Liver (tissue), 8 donors: ENCODE measurements at regions not wholly inside any gene's neighbourhood (a gene's known extent, or its start where the extent isn't known, plus 50 kb on each side); places are given as distances from the start of the nearest gene placed in this dataset.
A peak's percentile ranks its signal among the peaks of the same experiment; 100 is the strongest.

Experiments used
- DNase-seq: peaks from one replicate; pipeline ENCODE4 v3.0.0-alpha.2; 2017; ENCODE audit warnings: low spot score
- H3K27ac ChIP-seq, 2 donors: one replicate each; pipeline ENCODE4 v1.7.0; 2013; ENCODE audit warnings: inconsistent platforms in 2 of 2, low read length in 2 of 2, control low read depth in 1 of 2, low read depth in 1 of 2, mild to moderate bottlenecking in 1 of 2
- H3K27me3 ChIP-seq, 4 donors: one replicate each; pipeline versions ENCODE4 v1.6.1 to v1.7.0; 2013; ENCODE audit warnings: low read length in 3 of 4, inconsistent platforms in 1 of 4, mild to moderate bottlenecking in 1 of 4, moderate library complexity in 1 of 4; ENCODE audit not compliant: control insufficient read depth in 4 of 4, insufficient read depth in 4 of 4
- H3K36me3 ChIP-seq, 4 donors: one replicate each; pipeline versions ENCODE4 v1.6.1 to v1.7.0; 2013; ENCODE audit warnings: low read length in 3 of 4, mild to moderate bottlenecking in 3 of 4, low read depth in 1 of 4, moderate library complexity in 1 of 4; ENCODE audit not compliant: control insufficient read depth in 4 of 4, insufficient read depth in 3 of 4
- H3K4me1 ChIP-seq, 4 donors: one replicate each; pipeline versions ENCODE4 v1.6.1 to v1.7.0; 2013; ENCODE audit warnings: low read length in 3 of 4, mild to moderate bottlenecking in 3 of 4, moderate library complexity in 1 of 4; ENCODE audit not compliant: control insufficient read depth in 4 of 4, insufficient read depth in 4 of 4
- H3K4me3 ChIP-seq, 3 donors: one replicate each; pipeline versions ENCODE4 v1.6.1 to v1.7.0; 2013; ENCODE audit warnings: low read length in 3 of 3, control low read depth in 1 of 3, low read depth in 1 of 3, mild to moderate bottlenecking in 1 of 3
- H3K9ac ChIP-seq, 2 donors: one replicate each; pipeline ENCODE4 v1.7.0; 2013; ENCODE audit warnings: low read length in 2 of 2, mild to moderate bottlenecking in 2 of 2, moderate library complexity in 2 of 2, control low read depth in 1 of 2, low read depth in 1 of 2
- H3K9me3 ChIP-seq, 4 donors: one replicate each; pipeline versions ENCODE4 v1.6.1 to v1.7.0; 2013; ENCODE audit warnings: low read length in 3 of 4; ENCODE audit not compliant: control insufficient read depth in 4 of 4
- ATF3 ChIP-seq: IDR thresholded peaks from 2 replicates; pipeline ENCODE4 v1.6.1; 2016; ENCODE audit warnings: antibody characterized with exemption
- CTCF ChIP-seq: fragments of 150-350 bp; IDR thresholded peaks from 2 replicates; pipeline ENCODE4 v1.5.1; 2017; ENCODE audit warnings: improper control_type of control experiment, low read depth, low read length; ENCODE audit not compliant: missing input control
- EGR1 ChIP-seq, 2 donors: IDR thresholded peaks; 2 replicates each; pipeline ENCODE4 v1.6.1; 2016 to 2018; ENCODE audit warnings: antibody characterized with exemption in 2 of 2, low read depth in 2 of 2
- FOXA1 ChIP-seq: IDR thresholded peaks from 2 replicates; pipeline ENCODE4 v1.6.1; 2016; ENCODE audit warnings: antibody characterized with exemption
- FOXA2 ChIP-seq: IDR thresholded peaks from 2 replicates; pipeline ENCODE4 v1.6.1; 2016; ENCODE audit warnings: antibody characterized with exemption
- HNF4G ChIP-seq: IDR thresholded peaks from 2 replicates; pipeline ENCODE4 v1.6.1; 2016; ENCODE audit warnings: antibody characterized with exemption
- JUND ChIP-seq, 2 donors: IDR thresholded peaks; 2 replicates each; pipeline ENCODE4 v1.6.1; 2016; ENCODE audit warnings: antibody characterized with exemption in 2 of 2
- MAX ChIP-seq: IDR thresholded peaks from 2 replicates; pipeline ENCODE4 v1.6.1; 2016; ENCODE audit warnings: antibody characterized with exemption
- NR2F2 ChIP-seq: IDR thresholded peaks from 2 replicates; pipeline ENCODE4 v1.6.1; 2016; ENCODE audit warnings: antibody characterized with exemption
- RAD21 ChIP-seq, 2 donors: IDR thresholded peaks; 2 replicates each; pipeline ENCODE4 v1.6.1; 2016; ENCODE audit warnings: antibody characterized with exemption in 2 of 2, mild to moderate bottlenecking in 2 of 2
- REST ChIP-seq: IDR thresholded peaks from 2 replicates; pipeline ENCODE4 v1.6.1; 2016; ENCODE audit warnings: antibody characterized with exemption, mild to moderate bottlenecking
- RXRA ChIP-seq, 2 donors: IDR thresholded peaks; 2 replicates each; pipeline ENCODE4 v1.6.1; 2017 to 2018; ENCODE audit warnings: antibody characterized with exemption in 2 of 2, mild to moderate bottlenecking in 1 of 2
- SP1 ChIP-seq: IDR thresholded peaks from 2 replicates; pipeline ENCODE4 v1.6.1; 2018; ENCODE audit warnings: antibody characterized with exemption, mild to moderate bottlenecking
- TAF1 ChIP-seq: conservative IDR thresholded peaks from 2 replicates; pipeline ENCODE4 v1.6.1; 2016; ENCODE audit warnings: antibody characterized with exemption, mild to moderate bottlenecking
- YY1 ChIP-seq: IDR thresholded peaks from 2 replicates; pipeline ENCODE4 v1.6.1; 2016; ENCODE audit warnings: antibody characterized with exemption, mild to moderate bottlenecking
- ZBTB33 ChIP-seq: IDR thresholded peaks from 2 replicates; pipeline ENCODE4 v1.6.1; 2016; ENCODE audit warnings: antibody characterized with exemption
- WGBS: extraction: QIAGEN DNeasy Blood & Tissue Kit; methylation state at CpG from one replicate; pipeline ENCODE4 v1.1.7; 2013; 5-methylcytosine and 5-hydroxymethylcytosine counted together
- donor health status: healthy.
- donor health status: healthy.
- donor health status: healthy.
- donor health status: healthy.
- donor health status: healthy.

- Histone ChIP-seq H3K27ac (no peak overlapping the region), H3K27me3 (no peaks in the 10 kb centered on the region), H3K9ac (no peak overlapping the region), H3K4me3 (no peak overlapping the region), H3K36me3 (no peaks in the 10 kb centered on the region), H3K4me1 (peaks cover 0 to 7% (median 1%) of the 10 kb centered on the region in 4 donors), H3K9me3 (no peaks in the 10 kb centered on the region)
- 68% methylated on average over 9 of the region's 9 CpGs for WGBS
- TF ChIP-seq RAD21 (IDR thresholded peaks at IDR 0.05), result peak in 1 of 2 donors; percentile 19
- no peak for TF ChIP-seq ZBTB33
- no peak for TF ChIP-seq NR2F2
- no peak for TF ChIP-seq SP1
- no peak for TF ChIP-seq JUND (IDR thresholded peaks at IDR 0.05)
- no peak for DNase-seq
Observed at GRCh38 chr7:47647181-47647917, 65.4 kb upstream of the TNS3 start.

- Histone ChIP-seq H3K36me3 (no peaks in the 10 kb centered on the region), H3K9me3 (no peaks in the 10 kb centered on the region), H3K4me3 (no peak overlapping the region), H3K9ac (no peak overlapping the region), H3K4me1 (peaks cover 0 to 7% (median 1%) of the 10 kb centered on the region in 4 donors), H3K27me3 (no peaks in the 10 kb centered on the region), H3K27ac (no peak overlapping the region)
- no peak for DNase-seq
- whole genome bisulfite sequencing, result 87% methylated on average over 4 of the region's 4 CpGs
- TF ChIP-seq YY1, result no peak
- TF ChIP-seq REST, result no peak
- TF ChIP-seq MAX, result no peak
- no peak for TF ChIP-seq FOXA1
- TF ChIP-seq HNF4G, result no peak
- no peak for TF ChIP-seq EGR1 (IDR thresholded peaks at IDR 0.05; ENCODE audit: low read depth in 2 of 2)
- no peak for TF ChIP-seq RXRA (IDR thresholded peaks at IDR 0.05)
- TF ChIP-seq TAF1, result no peak
- no peak for TF ChIP-seq ATF3
- TF ChIP-seq CTCF, result no peak
- TF ChIP-seq NR2F2, result no peak
- TF ChIP-seq JUND (IDR thresholded peaks at IDR 0.05), result no peak
- TF ChIP-seq FOXA2, result no peak
Observed at GRCh38 chr7:47643716-47644400, 61.9 kb upstream of the TNS3 start.
